PC-9 (cell line): ENCODE measurements at regions not wholly inside any gene's neighbourhood (a gene's known extent, or its start where the extent isn't known, plus 50 kb on each side); places are given as distances from the start of the nearest gene placed in this dataset.

Source experiments
- CTCF ChIP-seq: fragments of 200-600 bp; sonication (generic); conservative IDR thresholded peaks from 2 replicates; pipeline ENCODE4 v1.6.1; 2017; ENCODE audit warnings: mixed run types, antibody characterized with exemption, mild to moderate bottlenecking, moderate library complexity
- EZH2 ChIP-seq: fragments of 200-600 bp; sonication (generic); IDR thresholded peaks from 2 replicates; pipeline ENCODE4 v1.8.0; 2017; ENCODE audit warnings: antibody characterized with exemption, low read depth

DNA sequence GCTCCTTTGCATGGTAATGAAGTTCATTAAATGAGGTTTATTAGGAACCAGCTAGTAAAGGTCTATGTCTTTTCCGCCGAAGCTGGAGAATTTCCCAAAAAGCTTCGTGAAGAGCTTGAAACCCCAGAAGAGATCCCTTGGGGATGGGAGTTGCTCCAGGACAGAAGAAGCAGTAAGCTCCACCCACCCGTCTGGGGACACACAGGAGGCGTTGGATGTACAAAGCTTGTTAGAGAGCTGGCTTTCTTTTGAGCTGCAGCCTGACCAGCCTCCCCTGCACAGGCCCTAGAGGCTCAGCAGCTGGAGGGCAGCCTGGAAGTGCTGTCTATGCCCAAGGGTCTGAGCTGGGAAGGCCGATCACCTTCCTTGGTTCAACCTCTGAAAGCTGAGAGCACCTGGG lies 147.4 kb upstream of the SDK2 start:
- no peak for TF ChIP-seq CTCF
- TF ChIP-seq EZH2: no peak
